HEK293T (cell line): ENCODE measurements at regions not wholly inside any gene's neighbourhood (a gene's known extent, or its start where the extent isn't known, plus 50 kb on each side); places are given as distances from the start of the nearest gene placed in this dataset.

Experiments
- ARNT ChIP-seq: fragments of 450-650 bp; IDR thresholded peaks from 2 replicates; pipeline ENCODE4 v1.6.1; 2017; ENCODE audit warnings: mild to moderate bottlenecking
- BHLHE40 ChIP-seq: fragments of 450-650 bp; IDR thresholded peaks from 2 replicates; pipeline ENCODE4 v1.6.1; 2016; ENCODE audit warnings: mild to moderate bottlenecking, moderate library complexity, borderline replicate concordance
- ELF4 ChIP-seq: fragments of 450-650 bp; IDR thresholded peaks from 2 replicates; pipeline ENCODE4 v1.6.1; 2017; ENCODE audit warnings: antibody characterized with exemption
- FOXA1 ChIP-seq: fragments of 450-650 bp; IDR thresholded peaks from 2 replicates; pipeline ENCODE4 v1.6.1; 2016; ENCODE audit warnings: mild to moderate bottlenecking
- FOXK2 ChIP-seq: fragments of 450-650 bp; IDR thresholded peaks from 2 replicates; pipeline ENCODE4 v1.6.1; 2016; ENCODE audit warnings: mild to moderate bottlenecking
- FOXM1 ChIP-seq: fragments of 450-650 bp; IDR thresholded peaks from 2 replicates; pipeline ENCODE4 v1.6.1; 2017; ENCODE audit warnings: mild to moderate bottlenecking, borderline replicate concordance
- L3MBTL2 ChIP-seq: fragments of 450-650 bp; conservative IDR thresholded peaks from 2 replicates; pipeline ENCODE4 v1.6.1; 2016; ENCODE audit warnings: mild to moderate bottlenecking
- LEF1 ChIP-seq: fragments of 450-650 bp; IDR thresholded peaks from 2 replicates; pipeline ENCODE4 v1.6.1; 2017; ENCODE audit warnings: mild to moderate bottlenecking, borderline replicate concordance
- NFRKB ChIP-seq: fragments of 450-650 bp; IDR thresholded peaks from 2 replicates; pipeline ENCODE4 v1.6.1; 2016; ENCODE audit warnings: mild to moderate bottlenecking, moderate library complexity
- SP1 ChIP-seq: fragments of 450-650 bp; IDR thresholded peaks from 2 replicates; pipeline ENCODE4 v1.6.1; 2017
- TARDBP ChIP-seq: fragments of 450-650 bp; IDR thresholded peaks from 2 replicates; pipeline ENCODE4 v1.6.1; 2016
- ZNF384 ChIP-seq: fragments of 450-650 bp; IDR thresholded peaks from 2 replicates; pipeline ENCODE4 v1.6.1; 2016
- TF ChIP-seq, protein P1 (sequence below): fragments of 450-650 bp; IDR thresholded peaks from 2 replicates; pipeline ENCODE4 v1.6.1; 2016

DNA sequence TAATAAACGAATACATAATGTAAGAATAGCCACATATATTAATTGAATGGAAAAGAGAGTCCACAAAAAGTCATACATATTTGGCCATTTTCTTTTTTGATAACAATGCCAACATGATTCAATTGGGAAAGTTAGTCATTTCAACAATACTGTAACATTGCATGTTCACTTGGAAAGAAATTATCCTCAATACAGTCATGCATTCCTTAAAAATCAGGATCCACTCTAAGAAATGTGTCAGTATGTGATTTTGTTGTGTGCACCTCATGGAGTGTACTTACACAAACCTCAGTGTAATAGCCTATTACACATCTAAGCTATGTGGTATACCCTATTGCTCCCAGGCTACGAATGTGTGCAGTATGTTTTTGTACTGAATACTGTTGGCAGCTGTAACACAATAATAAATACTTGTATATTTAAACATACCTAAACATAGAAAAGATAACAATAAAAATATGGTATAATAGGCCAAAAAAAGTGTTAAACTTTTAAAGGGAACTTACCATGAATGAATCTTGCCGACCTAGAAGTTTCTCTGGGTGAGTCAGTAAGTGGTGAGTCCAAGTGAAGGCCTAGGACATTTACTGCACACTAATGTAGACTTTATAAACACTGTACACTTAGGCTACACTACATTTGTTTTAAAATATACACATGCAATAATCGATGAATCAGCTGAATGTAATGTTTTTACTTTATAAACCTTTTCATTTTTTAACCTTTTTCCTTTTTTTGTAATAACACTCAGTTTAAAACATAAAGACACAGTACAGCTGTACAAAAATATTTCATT, 806.8 kb downstream of the PCDH18 start:
- no peak for TF ChIP-seq BHLHE40
- no peak for TF ChIP-seq LEF1
- no peak for TF ChIP-seq FOXK2
- no peak for TF ChIP-seq L3MBTL2
- no peak for TF ChIP-seq SP1
- TF ChIP-seq ELF4 = no peak
- TF ChIP-seq FOXA1 = no peak
- TF ChIP-seq FOXM1 = no peak
- no peak for TF ChIP-seq NFRKB
- TF ChIP-seq, protein P1, sequence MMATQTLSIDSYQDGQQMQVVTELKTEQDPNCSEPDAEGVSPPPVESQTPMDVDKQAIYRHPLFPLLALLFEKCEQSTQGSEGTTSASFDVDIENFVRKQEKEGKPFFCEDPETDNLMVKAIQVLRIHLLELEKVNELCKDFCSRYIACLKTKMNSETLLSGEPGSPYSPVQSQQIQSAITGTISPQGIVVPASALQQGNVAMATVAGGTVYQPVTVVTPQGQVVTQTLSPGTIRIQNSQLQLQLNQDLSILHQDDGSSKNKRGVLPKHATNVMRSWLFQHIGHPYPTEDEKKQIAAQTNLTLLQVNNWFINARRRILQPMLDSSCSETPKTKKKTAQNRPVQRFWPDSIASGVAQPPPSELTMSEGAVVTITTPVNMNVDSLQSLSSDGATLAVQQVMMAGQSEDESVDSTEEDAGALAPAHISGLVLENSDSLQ = no peak
- TF ChIP-seq TARDBP = no peak
- no peak for TF ChIP-seq ARNT
- no peak for TF ChIP-seq ZNF384
